ENCODE measurements at regions not wholly inside any gene's neighbourhood (a gene's known extent, or its start where the extent isn't known, plus 50 kb on each side); places are given as distances from the start of the nearest gene placed in this dataset.
"Not testable (repeated sequence)": the region's sequence is repeated elsewhere in the genome, so short reads cannot be mapped to it uniquely, and the experiment has no call there.

DNA sequence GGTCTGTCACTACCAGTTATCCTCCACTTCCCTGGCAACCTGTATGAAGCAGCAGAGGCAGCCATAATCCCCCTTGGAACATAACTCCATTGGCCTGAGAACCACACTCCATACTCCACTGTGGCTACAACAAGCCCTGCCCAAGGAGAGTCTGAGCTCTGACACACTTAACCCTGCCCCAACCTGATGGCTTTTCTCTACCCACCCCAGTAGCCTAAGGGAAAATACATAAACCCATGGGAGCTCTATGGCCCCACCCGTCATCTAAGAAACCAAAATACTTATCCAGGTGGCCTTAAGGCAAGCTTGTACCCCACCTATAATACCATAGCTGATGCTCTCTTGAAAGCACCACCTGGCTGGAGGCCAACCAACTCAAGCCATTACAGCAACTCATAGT lies 324.8 kb upstream of the GLI3 start:
- intact Hi-C loops (cut with micrococcal nuclease; ENCODE audit: unreplicated experiment): no loop called here

DNA sequence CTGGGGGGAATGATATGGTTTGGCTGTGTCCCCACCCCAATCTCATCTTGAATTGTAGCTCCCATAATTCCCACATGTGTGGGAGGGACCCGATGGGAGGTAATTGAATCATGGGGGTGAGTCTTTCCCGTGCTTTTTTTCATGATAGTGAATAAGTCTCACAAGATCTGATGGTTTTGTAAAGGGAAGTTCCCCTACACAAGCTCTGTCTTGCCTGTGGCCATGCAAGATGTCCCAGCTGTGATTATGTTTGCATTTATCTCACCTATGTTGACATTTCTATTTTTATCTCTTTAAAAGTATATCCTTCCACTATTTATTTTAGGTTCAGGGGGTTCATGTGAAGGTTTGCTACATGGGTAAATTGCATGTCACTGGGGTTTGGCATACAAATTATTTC lies 323.9 kb upstream of the GLI3 start:
- no TSS peak for BruUV-seq (replicated peaks)
- Histone ChIP-seq H3K9me3 (ENCODE audit: control insufficient read depth, insufficient read depth, low read depth, low read length) (peaks cover 6% of the 10 kb centered on the region; the same call in 1 of the 2 replicates), H3K36me3 (ENCODE audit: control insufficient read depth, insufficient read depth, low read length) (no peaks in the 10 kb centered on the region), H3K27me3 (ENCODE audit: control insufficient read depth, insufficient read depth, low read length) (no peaks in the 10 kb centered on the region), H3K4me1 (ENCODE audit: control insufficient read depth, insufficient read depth, low read length) (no peaks in the 10 kb centered on the region), H3K4me3 (ENCODE audit: low read depth in 2 of 2, low read length in 2 of 2) (no peak overlapping the region), H3K27ac (ENCODE audit: low read length) (no peak overlapping the region)
- TF ChIP-seq TCF7L2 (IDR thresholded peaks at IDR 0.05; ENCODE audit: low read depth, low read length): no peak
- TF ChIP-seq SIN3A (IDR thresholded peaks at IDR 0.05; ENCODE audit: borderline replicate concordance, insufficient read depth, low read depth, low read length): no peak
- TF ChIP-seq POLR2AphosphoS5 (IDR thresholded peaks at IDR 0.05; ENCODE audit: low read depth, low read length): no peak
- TF ChIP-seq, protein P1, sequence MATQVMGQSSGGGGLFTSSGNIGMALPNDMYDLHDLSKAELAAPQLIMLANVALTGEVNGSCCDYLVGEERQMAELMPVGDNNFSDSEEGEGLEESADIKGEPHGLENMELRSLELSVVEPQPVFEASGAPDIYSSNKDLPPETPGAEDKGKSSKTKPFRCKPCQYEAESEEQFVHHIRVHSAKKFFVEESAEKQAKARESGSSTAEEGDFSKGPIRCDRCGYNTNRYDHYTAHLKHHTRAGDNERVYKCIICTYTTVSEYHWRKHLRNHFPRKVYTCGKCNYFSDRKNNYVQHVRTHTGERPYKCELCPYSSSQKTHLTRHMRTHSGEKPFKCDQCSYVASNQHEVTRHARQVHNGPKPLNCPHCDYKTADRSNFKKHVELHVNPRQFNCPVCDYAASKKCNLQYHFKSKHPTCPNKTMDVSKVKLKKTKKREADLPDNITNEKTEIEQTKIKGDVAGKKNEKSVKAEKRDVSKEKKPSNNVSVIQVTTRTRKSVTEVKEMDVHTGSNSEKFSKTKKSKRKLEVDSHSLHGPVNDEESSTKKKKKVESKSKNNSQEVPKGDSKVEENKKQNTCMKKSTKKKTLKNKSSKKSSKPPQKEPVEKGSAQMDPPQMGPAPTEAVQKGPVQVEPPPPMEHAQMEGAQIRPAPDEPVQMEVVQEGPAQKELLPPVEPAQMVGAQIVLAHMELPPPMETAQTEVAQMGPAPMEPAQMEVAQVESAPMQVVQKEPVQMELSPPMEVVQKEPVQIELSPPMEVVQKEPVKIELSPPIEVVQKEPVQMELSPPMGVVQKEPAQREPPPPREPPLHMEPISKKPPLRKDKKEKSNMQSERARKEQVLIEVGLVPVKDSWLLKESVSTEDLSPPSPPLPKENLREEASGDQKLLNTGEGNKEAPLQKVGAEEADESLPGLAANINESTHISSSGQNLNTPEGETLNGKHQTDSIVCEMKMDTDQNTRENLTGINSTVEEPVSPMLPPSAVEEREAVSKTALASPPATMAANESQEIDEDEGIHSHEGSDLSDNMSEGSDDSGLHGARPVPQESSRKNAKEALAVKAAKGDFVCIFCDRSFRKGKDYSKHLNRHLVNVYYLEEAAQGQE (IDR thresholded peaks at IDR 0.05; ENCODE audit: insufficient read depth in 1 of 2, low read depth in 2 of 2, low read length in 1 of 2): no peak
- TF ChIP-seq, protein P2, sequence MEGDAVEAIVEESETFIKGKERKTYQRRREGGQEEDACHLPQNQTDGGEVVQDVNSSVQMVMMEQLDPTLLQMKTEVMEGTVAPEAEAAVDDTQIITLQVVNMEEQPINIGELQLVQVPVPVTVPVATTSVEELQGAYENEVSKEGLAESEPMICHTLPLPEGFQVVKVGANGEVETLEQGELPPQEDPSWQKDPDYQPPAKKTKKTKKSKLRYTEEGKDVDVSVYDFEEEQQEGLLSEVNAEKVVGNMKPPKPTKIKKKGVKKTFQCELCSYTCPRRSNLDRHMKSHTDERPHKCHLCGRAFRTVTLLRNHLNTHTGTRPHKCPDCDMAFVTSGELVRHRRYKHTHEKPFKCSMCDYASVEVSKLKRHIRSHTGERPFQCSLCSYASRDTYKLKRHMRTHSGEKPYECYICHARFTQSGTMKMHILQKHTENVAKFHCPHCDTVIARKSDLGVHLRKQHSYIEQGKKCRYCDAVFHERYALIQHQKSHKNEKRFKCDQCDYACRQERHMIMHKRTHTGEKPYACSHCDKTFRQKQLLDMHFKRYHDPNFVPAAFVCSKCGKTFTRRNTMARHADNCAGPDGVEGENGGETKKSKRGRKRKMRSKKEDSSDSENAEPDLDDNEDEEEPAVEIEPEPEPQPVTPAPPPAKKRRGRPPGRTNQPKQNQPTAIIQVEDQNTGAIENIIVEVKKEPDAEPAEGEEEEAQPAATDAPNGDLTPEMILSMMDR (IDR thresholded peaks at IDR 0.05): no peak
- POLR2A ChIA-PET: no interaction called here
- CTCF ChIA-PET: no interaction called here
- DNase-seq (ENCODE audit: low read depth, low spot score) (no peak), ATAC-seq (no peak)
- intact Hi-C loops (cut with micrococcal nuclease; ENCODE audit: unreplicated experiment) (no loop called here), in situ Hi-C loops (cut with HindIII; ENCODE audit: low pct_unique_long_range_greater_than_20kb, low sequenced_read_pairs) (no loop called here)

More for the DNA sequence above, 324.8 kb upstream of the GLI3 start:
- POLR2A ChIA-PET: no interaction called here
- H3K36me3 ChIP-seq (ENCODE audit: control insufficient read depth, insufficient read depth, low read length): no peaks in the 10 kb centered on the region
- no peaks in the 10 kb centered on the region for H3K4me1 ChIP-seq (ENCODE audit: control insufficient read depth, insufficient read depth, low read length)
- TF ChIP-seq TCF7L2 (IDR thresholded peaks at IDR 0.05; ENCODE audit: low read depth, low read length) (no peak), POLR2AphosphoS5 (IDR thresholded peaks at IDR 0.05; ENCODE audit: low read depth, low read length) (no peak)
- TF ChIP-seq, protein P2 (IDR thresholded peaks at IDR 0.05): no peak
- H3K4me3 ChIP-seq (ENCODE audit: low read depth in 2 of 2, low read length in 2 of 2): no peak overlapping the region
- H3K27ac ChIP-seq (ENCODE audit: low read length): no peak overlapping the region
- H3K9me3 ChIP-seq (ENCODE audit: control insufficient read depth, insufficient read depth, low read depth, low read length): 0 out of 2 replicates have a peak, but pooled peaks cover 9% of the 10 kb centered on the region
- ATAC-seq: no peak
- H3K27me3 ChIP-seq (ENCODE audit: control insufficient read depth, insufficient read depth, low read length): no peaks in the 10 kb centered on the region
- CTCF ChIA-PET: no interaction called here
- in situ Hi-C loops (cut with HindIII; ENCODE audit: low pct_unique_long_range_greater_than_20kb, low sequenced_read_pairs): no loop called here
- DNase-seq (ENCODE audit: low read depth, low spot score): no peak
- no TSS peak for BruUV-seq (replicated peaks)

DNA sequence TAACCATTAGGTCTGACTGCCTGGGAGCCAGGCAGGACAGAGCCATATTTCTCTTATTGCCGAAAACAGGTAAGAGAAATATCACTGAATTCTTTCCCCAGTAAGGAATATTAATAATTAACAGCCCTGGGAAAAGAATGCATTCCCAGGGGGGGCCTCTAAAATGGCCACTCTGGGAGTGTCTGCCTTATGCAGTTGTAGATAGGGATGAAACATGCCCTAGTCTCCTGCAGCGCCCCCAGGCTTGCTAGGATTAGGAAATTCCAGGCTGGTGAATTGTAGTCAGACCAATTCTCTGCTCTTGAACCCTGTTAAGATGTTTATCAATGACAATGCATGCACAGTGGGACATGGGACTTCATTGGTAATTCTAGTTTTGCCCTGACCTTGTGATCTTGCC lies 317.9 kb upstream of the GLI3 start:
- H3K4me3 ChIP-seq (ENCODE audit: low read depth in 2 of 2, low read length in 2 of 2); intact Hi-C loops (cut with micrococcal nuclease; ENCODE audit: unreplicated experiment); in situ Hi-C loops (cut with HindIII; ENCODE audit: low pct_unique_long_range_greater_than_20kb, low sequenced_read_pairs); CTCF ChIA-PET; BruUV-seq (replicated peaks); POLR2A ChIA-PET; H3K4me1 ChIP-seq (ENCODE audit: control insufficient read depth, insufficient read depth, low read length); H3K27me3 ChIP-seq (ENCODE audit: control insufficient read depth, insufficient read depth, low read length); H3K36me3 ChIP-seq (ENCODE audit: control insufficient read depth, insufficient read depth, low read length); H3K27ac ChIP-seq (ENCODE audit: low read length); DNase-seq (ENCODE audit: low read depth, low spot score); H3K9me3 ChIP-seq (ENCODE audit: control insufficient read depth, insufficient read depth, low read depth, low read length); ATAC-seq: not testable (repeated sequence)
